ENCODE measurements at regions not wholly inside any gene's neighbourhood (a gene's known extent, or its start where the extent isn't known, plus 50 kb on each side); places are given as distances from the start of the nearest gene placed in this dataset.

- Histone ChIP-seq H3K4me1 (ENCODE audit: control insufficient read depth in 2 of 2, insufficient read depth in 2 of 2, low read length in 2 of 2) (peaks cover 0 to 2% of the 10 kb centered on the region in 2 donors), H3K4me3 (ENCODE audit: low read length in 2 of 2) (no peak overlapping the region), H3K36me3 (ENCODE audit: control insufficient read depth in 2 of 2, insufficient read depth in 2 of 2, low read length in 1 of 2) (no peaks in the 10 kb centered on the region), H3K9me3 (ENCODE audit: control insufficient read depth in 2 of 2, insufficient read depth in 1 of 2, low read length in 1 of 2) (no peaks in the 10 kb centered on the region), H3K27me3 (ENCODE audit: control insufficient read depth in 2 of 2, insufficient read depth in 1 of 2, low read length in 1 of 2) (no peaks in the 10 kb centered on the region), H3K27ac (ENCODE audit: low read depth in 1 of 2, low read length in 1 of 2) (no peak overlapping the region)
- WGBS, result 93% methylated on average over 3 of the region's 3 CpGs
- no peak for DNase-seq (ENCODE audit: low read depth in 6 of 9, low spot score in 9 of 9)
Observed at GRCh38 chr6:85396159-85396808, 53.6 kb upstream of the NT5E start.

GRCh38 chr6:85395746-85396145 lies 54.1 kb upstream of the NT5E start:
- Histone ChIP-seq H3K27ac (ENCODE audit: low read depth in 1 of 2, low read length in 1 of 2) (no peak overlapping the region), H3K9me3 (ENCODE audit: control insufficient read depth in 2 of 2, insufficient read depth in 1 of 2, low read length in 1 of 2) (no peaks in the 10 kb centered on the region), H3K27me3 (ENCODE audit: control insufficient read depth in 2 of 2, insufficient read depth in 1 of 2, low read length in 1 of 2) (no peaks in the 10 kb centered on the region), H3K4me1 (ENCODE audit: control insufficient read depth in 2 of 2, insufficient read depth in 2 of 2, low read length in 2 of 2) (no peaks in the 10 kb centered on the region), H3K36me3 (ENCODE audit: control insufficient read depth in 2 of 2, insufficient read depth in 2 of 2, low read length in 1 of 2) (no peaks in the 10 kb centered on the region), H3K4me3 (ENCODE audit: low read length in 2 of 2) (no peak overlapping the region)
- DNase-seq (ENCODE audit: low read depth in 6 of 9, low spot score in 9 of 9), result no peak

- 97% methylated on average over 1 of the region's 1 CpG for WGBS
- H3K27me3 ChIP-seq (ENCODE audit: control insufficient read depth in 2 of 2, insufficient read depth in 1 of 2, low read length in 1 of 2), result no peaks in the 10 kb centered on the region
- no peak overlapping the region for H3K27ac ChIP-seq (ENCODE audit: low read depth in 1 of 2, low read length in 1 of 2)
- H3K9me3 ChIP-seq (ENCODE audit: control insufficient read depth in 2 of 2, insufficient read depth in 1 of 2, low read length in 1 of 2), result no peaks in the 10 kb centered on the region
- DNase-seq (ENCODE audit: low read depth in 6 of 9, low spot score in 9 of 9), result no peak
- no peak overlapping the region for H3K4me3 ChIP-seq (ENCODE audit: low read length in 2 of 2)
- no peaks in the 10 kb centered on the region for H3K4me1 ChIP-seq (ENCODE audit: control insufficient read depth in 2 of 2, insufficient read depth in 2 of 2, low read length in 2 of 2)
- H3K36me3 ChIP-seq (ENCODE audit: control insufficient read depth in 2 of 2, insufficient read depth in 2 of 2, low read length in 1 of 2), result no peaks in the 10 kb centered on the region
Observed at GRCh38 chr6:85394853-85395538, 54.9 kb upstream of the NT5E start.

- no peaks in the 10 kb centered on the region for H3K27me3 ChIP-seq (ENCODE audit: control insufficient read depth in 2 of 2, insufficient read depth in 1 of 2, low read length in 1 of 2)
- WGBS, result 100% methylated on average over 1 of the region's 1 CpG
- no peak overlapping the region for H3K4me3 ChIP-seq (ENCODE audit: low read length in 2 of 2)
Observed at GRCh38 chr6:85394199-85394598, 55.7 kb upstream of the NT5E start.

GRCh38 chr6:85392379-85392778 lies 57.5 kb upstream of the NT5E start:
- WGBS, result 98% methylated on average over 4 of the region's 4 CpGs
- Histone ChIP-seq H3K9me3 (ENCODE audit: control insufficient read depth in 2 of 2, insufficient read depth in 1 of 2, low read length in 1 of 2) (no peaks in the 10 kb centered on the region), H3K36me3 (ENCODE audit: control insufficient read depth in 2 of 2, insufficient read depth in 2 of 2, low read length in 1 of 2) (no peaks in the 10 kb centered on the region), H3K4me1 (ENCODE audit: control insufficient read depth in 2 of 2, insufficient read depth in 2 of 2, low read length in 2 of 2) (no peaks in the 10 kb centered on the region), H3K27me3 (ENCODE audit: control insufficient read depth in 2 of 2, insufficient read depth in 1 of 2, low read length in 1 of 2) (no peaks in the 10 kb centered on the region), H3K27ac (ENCODE audit: low read depth in 1 of 2, low read length in 1 of 2) (no peak overlapping the region), H3K4me3 (ENCODE audit: low read length in 2 of 2) (no peak overlapping the region)
- no peak for DNase-seq (ENCODE audit: low read depth in 6 of 9, low spot score in 9 of 9)

More at GRCh38 chr6:85394199-85394598, 55.7 kb upstream of the NT5E start:
- no peaks in the 10 kb centered on the region for H3K4me1 ChIP-seq (ENCODE audit: control insufficient read depth in 2 of 2, insufficient read depth in 2 of 2, low read length in 2 of 2)
- no peak for DNase-seq (ENCODE audit: low read depth in 6 of 9, low spot score in 9 of 9)
- H3K9me3 ChIP-seq (ENCODE audit: control insufficient read depth in 2 of 2, insufficient read depth in 1 of 2, low read length in 1 of 2), result no peaks in the 10 kb centered on the region
- H3K27ac ChIP-seq (ENCODE audit: low read depth in 1 of 2, low read length in 1 of 2), result no peak overlapping the region
- H3K36me3 ChIP-seq (ENCODE audit: control insufficient read depth in 2 of 2, insufficient read depth in 2 of 2, low read length in 1 of 2), result no peaks in the 10 kb centered on the region

GRCh38 chr6:85390775-85391174 lies 59.1 kb upstream of the NT5E start:
- Histone ChIP-seq H3K4me3 (ENCODE audit: low read length in 2 of 2) (no peak overlapping the region), H3K27me3 (ENCODE audit: control insufficient read depth in 2 of 2, insufficient read depth in 1 of 2, low read length in 1 of 2) (no peaks in the 10 kb centered on the region), H3K36me3 (ENCODE audit: control insufficient read depth in 2 of 2, insufficient read depth in 2 of 2, low read length in 1 of 2) (no peaks in the 10 kb centered on the region), H3K27ac (ENCODE audit: low read depth in 1 of 2, low read length in 1 of 2) (no peak overlapping the region), H3K4me1 (ENCODE audit: control insufficient read depth in 2 of 2, insufficient read depth in 2 of 2, low read length in 2 of 2) (no peaks in the 10 kb centered on the region), H3K9me3 (ENCODE audit: control insufficient read depth in 2 of 2, insufficient read depth in 1 of 2, low read length in 1 of 2) (no peaks in the 10 kb centered on the region)
- no peak for DNase-seq (ENCODE audit: low read depth in 6 of 9, low spot score in 9 of 9)
- 95% methylated on average over 1 of the region's 1 CpG for WGBS

- H3K27me3 ChIP-seq (ENCODE audit: control insufficient read depth in 2 of 2, insufficient read depth in 1 of 2, low read length in 1 of 2), result no peaks in the 10 kb centered on the region
- H3K36me3 ChIP-seq (ENCODE audit: control insufficient read depth in 2 of 2, insufficient read depth in 2 of 2, low read length in 1 of 2), result no peaks in the 10 kb centered on the region
- H3K9me3 ChIP-seq (ENCODE audit: control insufficient read depth in 2 of 2, insufficient read depth in 1 of 2, low read length in 1 of 2), result no peaks in the 10 kb centered on the region
- no peak overlapping the region for H3K27ac ChIP-seq (ENCODE audit: low read depth in 1 of 2, low read length in 1 of 2)
- no peak for DNase-seq (ENCODE audit: low read depth in 6 of 9, low spot score in 9 of 9)
- WGBS, result 97% methylated on average over 2 of the region's 2 CpGs
- H3K4me3 ChIP-seq (ENCODE audit: low read length in 2 of 2), result no peak overlapping the region
- H3K4me1 ChIP-seq (ENCODE audit: control insufficient read depth in 2 of 2, insufficient read depth in 2 of 2, low read length in 2 of 2), result no peaks in the 10 kb centered on the region
Observed at GRCh38 chr6:85390105-85390728, 59.7 kb upstream of the NT5E start.

GRCh38 chr6:85389151-85389797 lies 60.6 kb upstream of the NT5E start:
- WGBS, result 96% methylated on average over 12 of the region's 12 CpGs
- no peak overlapping the region for H3K27ac ChIP-seq (ENCODE audit: low read depth in 1 of 2, low read length in 1 of 2)
- H3K9me3 ChIP-seq (ENCODE audit: control insufficient read depth in 2 of 2, insufficient read depth in 1 of 2, low read length in 1 of 2), result no peaks in the 10 kb centered on the region
- H3K36me3 ChIP-seq (ENCODE audit: control insufficient read depth in 2 of 2, insufficient read depth in 2 of 2, low read length in 1 of 2), result no peaks in the 10 kb centered on the region
- H3K27me3 ChIP-seq (ENCODE audit: control insufficient read depth in 2 of 2, insufficient read depth in 1 of 2, low read length in 1 of 2), result no peaks in the 10 kb centered on the region
- no peak for DNase-seq (ENCODE audit: low read depth in 6 of 9, low spot score in 9 of 9)
- H3K4me3 ChIP-seq (ENCODE audit: low read length in 2 of 2), result no peak overlapping the region
- no peaks in the 10 kb centered on the region for H3K4me1 ChIP-seq (ENCODE audit: control insufficient read depth in 2 of 2, insufficient read depth in 2 of 2, low read length in 2 of 2)

- no peaks in the 10 kb centered on the region for H3K27me3 ChIP-seq (ENCODE audit: control insufficient read depth in 2 of 2, insufficient read depth in 1 of 2, low read length in 1 of 2)
- 99% methylated on average over 3 of the region's 3 CpGs for WGBS
- no peak for DNase-seq (ENCODE audit: low read depth in 6 of 9, low spot score in 9 of 9)
- H3K9me3 ChIP-seq (ENCODE audit: control insufficient read depth in 2 of 2, insufficient read depth in 1 of 2, low read length in 1 of 2), result no peaks in the 10 kb centered on the region
- H3K36me3 ChIP-seq (ENCODE audit: control insufficient read depth in 2 of 2, insufficient read depth in 2 of 2, low read length in 1 of 2), result no peaks in the 10 kb centered on the region
- no peaks in the 10 kb centered on the region for H3K4me1 ChIP-seq (ENCODE audit: control insufficient read depth in 2 of 2, insufficient read depth in 2 of 2, low read length in 2 of 2)
- H3K27ac ChIP-seq (ENCODE audit: low read depth in 1 of 2, low read length in 1 of 2), result no peak overlapping the region
- H3K4me3 ChIP-seq (ENCODE audit: low read length in 2 of 2), result no peak overlapping the region
Observed at GRCh38 chr6:85388531-85388930, 61.4 kb upstream of the NT5E start.
